HFF-Myc (cell line): ENCODE measurements at regions not wholly inside any gene's neighbourhood (a gene's known extent, or its start where the extent isn't known, plus 50 kb on each side); places are given as distances from the start of the nearest gene placed in this dataset.

ENCODE experiments used
- DNase-seq: peaks from one replicate; pipeline ENCODE4 v3.0.0-alpha.2; 2011; ENCODE audit warnings: low read depth; ENCODE audit errors: extremely low read depth
- H3K4me3 ChIP-seq: replicated peaks from 2 replicates; pipeline ENCODE4 v1.5.1; 2011; ENCODE audit warnings: low read depth, mild to moderate bottlenecking, control low read depth, low read length
- CTCF ChIP-seq: IDR thresholded peaks from 2 replicates; pipeline ENCODE4 v1.5.1; 2012; ENCODE audit warnings: mild to moderate bottlenecking, low read depth, low read length, control low read depth; ENCODE audit errors: missing control alignments

- no peak for TF ChIP-seq CTCF
- H3K4me3 ChIP-seq = no peak overlapping the region
- DNase-seq = no peak
Measured at GRCh38 chrX:78532363-78532762, 126.8 kb downstream of the RTL3 start.

- no peak for TF ChIP-seq CTCF
- H3K4me3 ChIP-seq = no peak overlapping the region
- no peak for DNase-seq
Measured at GRCh38 chrX:78527818-78528217, 131.3 kb downstream of the RTL3 start.

DNA sequence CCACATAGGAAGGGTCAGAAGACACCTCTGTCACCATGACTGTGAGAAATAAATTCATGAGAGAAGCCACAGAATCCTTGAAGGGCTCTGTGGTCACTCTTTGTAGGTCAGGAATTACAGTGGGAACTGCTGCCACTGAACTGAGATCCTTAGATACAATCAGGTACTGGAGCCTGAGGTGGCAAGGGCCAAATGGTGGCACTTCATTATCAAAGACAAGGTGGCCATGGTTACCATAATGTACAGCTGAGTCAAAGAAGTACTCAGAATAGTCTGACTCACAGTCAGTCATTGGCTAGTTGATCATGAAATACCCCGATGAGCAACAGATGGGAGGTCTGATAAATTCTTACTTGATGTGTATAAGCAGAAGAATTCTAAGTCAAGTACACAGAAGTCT, 131.9 kb downstream of the RTL3 start:
- TF ChIP-seq CTCF = no peak
- DNase-seq = no peak
- no peak overlapping the region for H3K4me3 ChIP-seq

- no peak for DNase-seq
- no peak for TF ChIP-seq CTCF
Measured at GRCh38 chrX:78522601-78523000, 136.5 kb downstream of the RTL3 start.

GRCh38 chrX:78517124-78517523, 142.0 kb downstream of the RTL3 start:
- TF ChIP-seq CTCF = no peak
- no peak overlapping the region for H3K4me3 ChIP-seq
- no peak for DNase-seq

More at GRCh38 chrX:78522601-78523000, 136.5 kb downstream of the RTL3 start:
- no peak overlapping the region for H3K4me3 ChIP-seq

DNA sequence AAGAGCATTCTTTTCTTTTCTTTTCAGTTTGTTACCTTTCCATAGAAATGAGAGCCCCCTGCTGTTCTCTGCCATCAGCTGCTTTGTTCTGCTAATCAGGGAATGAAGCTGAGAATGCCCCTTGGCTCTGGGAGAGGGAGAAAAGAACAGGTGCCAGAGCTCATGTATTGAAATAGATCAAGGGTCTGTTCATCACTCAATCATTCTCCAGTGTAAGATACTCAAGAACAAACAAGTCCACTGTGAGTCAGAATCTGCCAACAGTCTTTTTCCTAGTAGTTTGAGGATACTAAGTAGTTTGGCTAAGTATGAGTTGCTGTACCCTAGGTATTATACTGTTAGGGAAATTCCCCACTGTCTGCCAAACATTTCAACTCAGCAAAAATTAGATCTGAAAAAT, 144.3 kb downstream of the RTL3 start:
- H3K4me3 ChIP-seq = no peak overlapping the region
- DNase-seq = no peak
- TF ChIP-seq CTCF = no peak

DNA sequence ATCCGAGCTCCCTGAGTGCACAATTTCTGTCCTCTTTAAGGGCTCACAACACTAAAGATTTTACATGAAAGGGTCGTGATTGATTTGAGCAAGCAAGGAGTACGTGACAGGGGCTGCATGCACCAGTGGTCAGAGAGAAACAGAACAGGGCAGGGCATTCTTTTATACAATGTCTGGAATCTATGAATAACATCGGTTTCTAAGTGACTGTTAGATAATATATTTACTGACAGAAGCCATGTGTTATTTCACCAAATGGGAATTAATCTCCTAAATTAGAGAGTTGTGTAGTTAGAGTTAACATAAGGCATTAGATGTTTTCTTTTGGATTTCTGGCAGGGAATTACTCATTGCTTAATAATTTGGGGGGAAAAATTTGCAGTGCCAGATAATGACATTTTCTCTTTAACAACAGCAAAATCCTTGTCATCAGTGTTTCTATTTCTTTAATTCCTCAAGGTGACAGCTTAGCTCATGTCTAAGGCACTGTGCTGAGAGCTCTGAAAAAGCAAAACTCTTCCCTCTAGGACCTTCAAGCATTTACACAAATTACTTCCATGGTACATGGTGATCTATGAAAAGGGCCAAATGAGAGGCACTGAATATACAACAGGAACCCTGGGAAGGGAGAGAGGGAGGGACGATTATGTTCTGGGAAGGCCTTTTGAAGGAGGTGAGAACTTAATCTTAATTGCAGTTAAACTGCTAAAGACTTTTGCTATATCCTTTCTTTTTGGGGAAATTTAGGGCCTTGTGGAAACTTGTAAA, 145.0 kb downstream of the RTL3 start:
- no peak for DNase-seq
- no peak for TF ChIP-seq CTCF
- no peak overlapping the region for H3K4me3 ChIP-seq
